Ascending aorta (tissue), 2 donors: ENCODE measurements at regions not wholly inside any gene's neighbourhood (a gene's known extent, or its start where the extent isn't known, plus 50 kb on each side); places are given as distances from the start of the nearest gene placed in this dataset.

ENCODE experiments used
- DNase-seq, 2 donors: peaks; one replicate each; pipeline ENCODE4 v3.0.0-alpha.2; 2019; ENCODE audit warnings: low spot score in 2 of 2
- H3K27ac ChIP-seq, 2 donors: fragments of 200-600 bp; sonication (generic); one replicate each; pipeline ENCODE4 v1.5.1; 2016 to 2017; ENCODE audit warnings: mild to moderate bottlenecking in 1 of 2
- H3K27me3 ChIP-seq: fragments of 200-600 bp; sonication (generic); one replicate; pipeline ENCODE4 v1.5.1; 2017
- H3K36me3 ChIP-seq, 2 donors: fragments of 200-600 bp; sonication (generic); one replicate each; pipeline ENCODE4 v1.5.1; 2016
- H3K4me1 ChIP-seq, 2 donors: fragments of 200-600 bp; sonication (generic); one replicate each; pipeline ENCODE4 v1.5.1; 2016 to 2017; ENCODE audit warnings: mild to moderate bottlenecking in 1 of 2
- H3K4me3 ChIP-seq, 2 donors: fragments of 200-600 bp; sonication (generic); one replicate each; pipeline ENCODE4 v1.5.1; 2016 to 2017; ENCODE audit warnings: mild to moderate bottlenecking in 1 of 2
- H3K9me3 ChIP-seq, 2 donors: fragments of 200-600 bp; sonication (generic); one replicate each; pipeline ENCODE4 v1.5.1; 2016
- CTCF ChIP-seq, 3 experiments: fragments of 200-600 bp in 2 of 3; fragments of 450-650 bp in 1 of 3; sonication (generic) in 2 of 3; IDR thresholded peaks; one replicate each; pipeline ENCODE4 v1.5.1; 2016 to 2019; ENCODE audit warnings: antibody characterized with exemption in 3 of 3, mild to moderate bottlenecking in 1 of 3, moderate library complexity in 1 of 3
- intact Hi-C: fragments of 100-400 bp; cut with DNase I; formaldehyde crosslinking; loops from one replicate; pipeline ENCODE4 v1.15.1; 2023

- TF ChIP-seq CTCF (IDR thresholded peaks at IDR 0.05) = no peak
- no peaks in the 10 kb centered on the region for H3K36me3 ChIP-seq
Observed at GRCh38 chr20:7540923-7541322, 399.3 kb downstream of the HAO1 start.

DNA sequence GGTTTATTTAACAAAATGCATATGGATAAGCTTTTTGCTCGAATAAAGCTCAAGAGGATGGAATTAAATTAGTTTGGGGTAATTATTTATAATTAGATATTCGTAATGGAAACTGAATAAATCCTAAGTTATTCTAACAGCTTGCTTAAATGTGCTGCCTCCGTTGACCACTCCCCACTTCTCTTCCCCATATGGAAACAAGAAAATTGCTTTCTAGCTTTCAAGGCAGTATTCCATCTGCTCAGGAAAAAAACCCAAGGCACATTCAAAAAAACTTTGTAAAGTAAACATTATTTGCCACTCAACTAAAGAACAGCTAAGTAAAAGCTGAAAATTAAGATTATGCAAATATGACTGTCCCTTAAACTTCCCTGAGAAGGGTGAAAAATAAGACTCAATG lies 369.2 kb downstream of the HAO1 start:
- DNase-seq = no peak
- Histone ChIP-seq H3K9me3 (no peaks in the 10 kb centered on the region), H3K27ac (no peak overlapping the region), H3K4me1 (no peaks in the 10 kb centered on the region), H3K36me3 (no peaks in the 10 kb centered on the region), H3K4me3 (no peak overlapping the region), H3K27me3 (no peaks in the 10 kb centered on the region)
- TF ChIP-seq CTCF (IDR thresholded peaks at IDR 0.05) = no peak
- intact Hi-C loops = no loop called here

More at GRCh38 chr20:7540923-7541322, 399.3 kb downstream of the HAO1 start:
- no peak for DNase-seq
- Histone ChIP-seq H3K4me3 (no peak overlapping the region), H3K27me3 (no peaks in the 10 kb centered on the region), H3K27ac (no peak overlapping the region), H3K4me1 (no peaks in the 10 kb centered on the region), H3K9me3 (no peaks in the 10 kb centered on the region)
- intact Hi-C loops = no loop called here

- no peaks in the 10 kb centered on the region for H3K27me3 ChIP-seq
- intact Hi-C loops = no loop called here
- H3K27ac ChIP-seq = no peak overlapping the region
- H3K4me3 ChIP-seq = no peak overlapping the region
- no peak for TF ChIP-seq CTCF (IDR thresholded peaks at IDR 0.05)
- H3K36me3 ChIP-seq = no peaks in the 10 kb centered on the region
- no peaks in the 10 kb centered on the region for H3K9me3 ChIP-seq
- H3K4me1 ChIP-seq = no peaks in the 10 kb centered on the region
- no peak for DNase-seq
Observed at GRCh38 chr20:7571521-7572055, 368.7 kb downstream of the HAO1 start.

DNA sequence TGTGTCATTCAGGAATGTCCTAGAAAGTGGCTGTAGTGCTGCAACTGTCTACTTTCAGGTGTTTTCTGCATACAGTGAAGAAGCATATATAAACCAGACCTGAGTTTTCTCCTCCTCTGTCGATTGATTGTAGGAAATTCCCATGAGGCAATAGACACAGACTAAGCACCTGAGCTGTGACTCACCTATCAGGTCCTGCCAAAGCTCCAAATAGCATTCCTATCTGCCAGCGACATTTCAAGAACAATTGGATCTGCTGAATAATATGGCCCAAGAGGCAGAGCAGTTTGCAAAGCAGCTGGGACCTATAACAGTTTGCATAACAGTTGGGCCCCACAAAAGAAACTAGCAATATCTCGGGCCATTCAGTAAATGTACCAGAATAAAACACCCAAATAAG lies 360.4 kb downstream of the HAO1 start:
- TF ChIP-seq CTCF (IDR thresholded peaks at IDR 0.05) = no peak
- Histone ChIP-seq H3K9me3 (no peaks in the 10 kb centered on the region), H3K27ac (no peak overlapping the region), H3K27me3 (no peaks in the 10 kb centered on the region), H3K4me3 (no peak overlapping the region), H3K4me1 (no peaks in the 10 kb centered on the region), H3K36me3 (no peaks in the 10 kb centered on the region)
- no peak for DNase-seq
- intact Hi-C loops = no loop called here

DNA sequence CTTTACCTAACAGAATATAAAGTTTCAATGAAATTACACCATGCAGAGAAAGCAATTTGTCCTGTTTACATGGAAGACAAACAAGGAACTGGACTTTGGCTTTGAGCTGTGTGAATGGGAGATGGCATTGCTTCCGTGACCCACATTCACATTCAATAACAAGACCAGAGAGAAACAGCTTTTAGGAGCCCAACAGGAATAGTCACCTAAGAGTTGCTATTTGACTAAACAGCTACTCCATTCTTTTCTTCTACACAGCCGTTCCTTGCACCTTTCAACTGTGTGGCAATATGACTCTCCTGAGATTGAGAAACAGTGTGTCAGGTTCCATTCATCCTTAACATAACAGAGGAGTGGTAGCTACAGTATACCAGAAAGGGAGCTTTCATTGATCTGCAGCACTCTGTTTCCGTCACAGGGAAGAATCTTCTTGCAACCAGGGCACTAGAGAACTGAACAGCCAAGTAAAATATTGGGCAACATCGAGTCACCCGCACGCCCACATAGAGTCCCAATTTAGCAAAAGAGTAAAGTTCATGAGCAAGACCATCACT lies 355.1 kb downstream of the HAO1 start:
- no peaks in the 10 kb centered on the region for H3K4me1 ChIP-seq
- no peaks in the 10 kb centered on the region for H3K9me3 ChIP-seq
- TF ChIP-seq CTCF (IDR thresholded peaks at IDR 0.05) = no peak
- no peaks in the 10 kb centered on the region for H3K27me3 ChIP-seq
- no peaks in the 10 kb centered on the region for H3K36me3 ChIP-seq
- H3K4me3 ChIP-seq = no peak overlapping the region
- no peak for DNase-seq
- intact Hi-C loops = no loop called here
- no peak overlapping the region for H3K27ac ChIP-seq

DNA sequence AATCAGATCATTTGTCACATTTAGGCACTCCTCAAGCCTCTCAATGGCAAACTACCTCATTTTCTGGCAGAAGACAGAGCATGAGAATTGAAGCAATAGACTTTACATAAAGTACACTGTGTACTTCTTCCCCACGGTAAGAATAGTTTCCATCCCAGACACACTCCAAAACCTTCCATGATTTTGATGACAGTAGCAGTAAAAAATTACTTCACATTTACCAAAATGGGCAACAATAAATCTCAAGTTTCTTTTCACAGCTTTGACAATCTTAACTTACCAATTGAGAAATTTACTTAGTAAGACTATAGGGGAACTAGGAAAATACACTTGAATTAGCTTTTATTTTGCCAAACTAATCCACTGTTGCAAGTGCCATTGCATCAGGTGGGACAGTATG lies 353.8 kb downstream of the HAO1 start:
- no peak overlapping the region for H3K4me3 ChIP-seq
- H3K27ac ChIP-seq = no peak overlapping the region
- no peaks in the 10 kb centered on the region for H3K4me1 ChIP-seq
- no peaks in the 10 kb centered on the region for H3K9me3 ChIP-seq
- H3K36me3 ChIP-seq = no peaks in the 10 kb centered on the region
- TF ChIP-seq CTCF (IDR thresholded peaks at IDR 0.05) = no peak
- no peaks in the 10 kb centered on the region for H3K27me3 ChIP-seq
- DNase-seq = no peak
- intact Hi-C loops = no loop called here
